MM.1S (cell line): ENCODE measurements at regions not wholly inside any gene's neighbourhood (a gene's known extent, or its start where the extent isn't known, plus 50 kb on each side); places are given as distances from the start of the nearest gene placed in this dataset.

Experiments
- DNase-seq: peaks from one replicate; pipeline ENCODE4 v3.0.0-alpha.2; 2015
- H2AFZ ChIP-seq: fragments of 300-600 bp; sonication (generic); 2 replicates; pipeline ENCODE4 v1.6.0; 2016; ENCODE audit warnings: antibody characterized with exemption, low read length
- H3F3A ChIP-seq: fragments of 300-600 bp; sonication (generic); 2 replicates; pipeline ENCODE4 v1.6.1; 2016; ENCODE audit warnings: mild to moderate bottlenecking, antibody characterized with exemption, low read length, moderate library complexity, mixed read lengths; ENCODE audit not compliant: insufficient read depth
- H3K27ac ChIP-seq: fragments of 300-600 bp; sonication (generic); 2 replicates; pipeline ENCODE4 v1.5.1; 2016; ENCODE audit warnings: mild to moderate bottlenecking, low read length
- H3K27me3 ChIP-seq: fragments of 300-600 bp; sonication (generic); replicated peaks from 2 replicates; pipeline ENCODE4 v1.6.0; 2016; ENCODE audit warnings: low read length; ENCODE audit not compliant: insufficient read depth
- H3K36me3 ChIP-seq: fragments of 300-600 bp; sonication (generic); replicated peaks from 2 replicates; pipeline ENCODE4 v1.6.1; 2016; ENCODE audit warnings: mild to moderate bottlenecking, low read length, mixed read lengths; ENCODE audit not compliant: insufficient read depth
- H3K4me1 ChIP-seq: fragments of 300-600 bp; sonication (generic); 2 replicates; pipeline ENCODE4 v1.6.1; 2016; ENCODE audit warnings: low read length, mixed read lengths
- H3K4me2 ChIP-seq: fragments of 300-600 bp; sonication (generic); 2 replicates; pipeline ENCODE4 v1.6.0; 2016; ENCODE audit warnings: low read depth, low read length
- H3K4me3 ChIP-seq: fragments of 300-600 bp; sonication (generic); 2 replicates; pipeline ENCODE4 v1.5.1; 2016; ENCODE audit warnings: low read length, mixed read lengths
- H3K79me2 ChIP-seq: fragments of 300-600 bp; sonication (generic); 2 replicates; pipeline ENCODE4 v1.6.1; 2016; ENCODE audit warnings: mixed run types, low read length, mixed read lengths
- H3K9ac ChIP-seq: fragments of 300-600 bp; sonication (generic); 2 replicates; pipeline ENCODE4 v1.6.1; 2016; ENCODE audit warnings: low read length, mixed read lengths
- H3K9me2 ChIP-seq: fragments of 300-600 bp; sonication (generic); replicated peaks from 2 replicates; pipeline ENCODE4 v1.6.1; 2016; ENCODE audit warnings: mild to moderate bottlenecking, low read length, mixed read lengths; ENCODE audit not compliant: insufficient read depth
- H3K9me3 ChIP-seq: fragments of 300-600 bp; sonication (generic); replicated peaks from 2 replicates; pipeline ENCODE4 v1.6.1; 2016; ENCODE audit warnings: mild to moderate bottlenecking, low read length, mixed read lengths; ENCODE audit not compliant: insufficient read depth
- H4K20me1 ChIP-seq: fragments of 300-600 bp; sonication (generic); 2 replicates; pipeline ENCODE4 v1.6.1; 2016; ENCODE audit warnings: mild to moderate bottlenecking, low read length, moderate library complexity, mixed read lengths; ENCODE audit not compliant: insufficient read depth
- EZH2 ChIP-seq: fragments of 300-600 bp; sonication (generic); optimal IDR thresholded peaks from 2 replicates; pipeline ENCODE3; 2017; ENCODE audit warnings: low read depth, mild to moderate bottlenecking, antibody characterized with exemption, low read length, mixed read lengths
- EZH2phosphoT487 ChIP-seq: fragments of 300-600 bp; sonication (generic); IDR thresholded peaks from 2 replicates; pipeline ENCODE4 v1.6.1; 2018; ENCODE audit warnings: antibody characterized with exemption, low read length
- TF ChIP-seq, protein P1 (sequence below): fragments of 300-600 bp; sonication (generic); IDR thresholded peaks from 2 replicates; pipeline ENCODE4 v1.5.1; 2016; ENCODE audit warnings: antibody characterized with exemption, low read length, mixed read lengths

DNA sequence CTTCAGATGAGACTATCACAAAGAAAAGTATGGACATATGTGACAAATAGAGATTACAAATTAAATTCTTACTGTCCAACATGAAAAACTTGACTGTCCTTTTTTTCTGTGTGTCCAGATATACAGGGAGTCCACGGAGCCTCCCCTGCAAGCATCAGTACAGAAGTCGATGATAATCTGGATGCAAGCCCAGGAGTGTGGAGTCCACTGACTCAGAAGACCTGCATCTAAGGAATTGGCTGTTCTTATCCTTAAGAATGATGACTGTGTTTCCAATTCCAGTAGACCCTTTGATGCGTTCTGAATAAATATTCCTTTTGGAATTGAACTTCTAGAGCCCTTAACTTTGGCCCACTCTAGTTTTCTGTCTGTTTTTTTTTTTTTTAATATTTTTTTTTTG lies 56.7 kb upstream of the TAF11L2 start:
- H3K9ac ChIP-seq, result no peak overlapping the region
- no peaks in the 10 kb centered on the region for H3K9me3 ChIP-seq
- TF ChIP-seq, protein P1, sequence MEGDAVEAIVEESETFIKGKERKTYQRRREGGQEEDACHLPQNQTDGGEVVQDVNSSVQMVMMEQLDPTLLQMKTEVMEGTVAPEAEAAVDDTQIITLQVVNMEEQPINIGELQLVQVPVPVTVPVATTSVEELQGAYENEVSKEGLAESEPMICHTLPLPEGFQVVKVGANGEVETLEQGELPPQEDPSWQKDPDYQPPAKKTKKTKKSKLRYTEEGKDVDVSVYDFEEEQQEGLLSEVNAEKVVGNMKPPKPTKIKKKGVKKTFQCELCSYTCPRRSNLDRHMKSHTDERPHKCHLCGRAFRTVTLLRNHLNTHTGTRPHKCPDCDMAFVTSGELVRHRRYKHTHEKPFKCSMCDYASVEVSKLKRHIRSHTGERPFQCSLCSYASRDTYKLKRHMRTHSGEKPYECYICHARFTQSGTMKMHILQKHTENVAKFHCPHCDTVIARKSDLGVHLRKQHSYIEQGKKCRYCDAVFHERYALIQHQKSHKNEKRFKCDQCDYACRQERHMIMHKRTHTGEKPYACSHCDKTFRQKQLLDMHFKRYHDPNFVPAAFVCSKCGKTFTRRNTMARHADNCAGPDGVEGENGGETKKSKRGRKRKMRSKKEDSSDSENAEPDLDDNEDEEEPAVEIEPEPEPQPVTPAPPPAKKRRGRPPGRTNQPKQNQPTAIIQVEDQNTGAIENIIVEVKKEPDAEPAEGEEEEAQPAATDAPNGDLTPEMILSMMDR, result no peak
- no peak for TF ChIP-seq EZH2phosphoT487
- TF ChIP-seq EZH2, result no peak
- no peaks in the 10 kb centered on the region for H3K27me3 ChIP-seq
- no peaks in the 10 kb centered on the region for H3K79me2 ChIP-seq
- no peak overlapping the region for H3K27ac ChIP-seq
- H3K4me1 ChIP-seq, result peaks cover 5% of the 10 kb centered on the region
- no peak overlapping the region for H2AFZ ChIP-seq
- H3K36me3 ChIP-seq, result no peaks in the 10 kb centered on the region
- no peaks in the 10 kb centered on the region for H3K9me2 ChIP-seq
- no peak overlapping the region for H3K4me3 ChIP-seq
- H4K20me1 ChIP-seq, result no peaks in the 10 kb centered on the region
- DNase-seq, result no peak
- H3F3A ChIP-seq, result no peaks in the 10 kb centered on the region
- no peak overlapping the region for H3K4me2 ChIP-seq

GRCh38 chr5:17443333-17444130 lies 54.5 kb upstream of the TAF11L2 start:
- Histone ChIP-seq H3K9ac (no peak overlapping the region), H3K4me1 (no peaks in the 10 kb centered on the region), H3K36me3 (no peaks in the 10 kb centered on the region), H3K27me3 (no peaks in the 10 kb centered on the region), H3K9me3 (no peaks in the 10 kb centered on the region), H3K4me3 (no peak overlapping the region), H4K20me1 (no peaks in the 10 kb centered on the region), H3F3A (no peaks in the 10 kb centered on the region), H3K4me2 (no peak overlapping the region), H3K27ac (no peak overlapping the region), H2AFZ (no peak overlapping the region), H3K9me2 (no peaks in the 10 kb centered on the region), H3K79me2 (no peaks in the 10 kb centered on the region)
- no peak for DNase-seq
- TF ChIP-seq EZH2phosphoT487 (no peak), EZH2 (no peak)
- TF ChIP-seq, protein P1, result no peak

DNA sequence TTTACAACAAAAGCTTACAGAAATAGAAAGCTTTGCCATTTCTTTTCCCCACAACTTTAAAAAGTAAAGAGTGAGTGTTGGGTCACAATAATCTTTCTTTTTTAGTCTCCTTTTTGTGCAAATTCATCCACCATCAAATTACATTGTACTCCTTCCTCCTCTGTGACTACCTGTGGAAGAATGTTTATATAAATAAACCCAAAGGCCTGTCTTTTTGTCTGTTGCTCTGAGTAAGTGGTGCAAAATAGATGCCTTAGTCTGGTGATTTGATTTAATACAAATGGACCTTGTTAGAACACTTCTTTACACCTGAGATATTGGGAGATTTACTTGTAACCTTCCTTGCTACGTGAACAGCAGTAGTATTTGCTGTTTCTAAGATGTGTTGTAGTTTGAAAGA lies 53.5 kb upstream of the TAF11L2 start:
- Histone ChIP-seq H3K79me2 (no peaks in the 10 kb centered on the region), H3K9me3 (no peaks in the 10 kb centered on the region), H3K36me3 (no peaks in the 10 kb centered on the region), H2AFZ (no peak overlapping the region), H3K27ac (no peak overlapping the region), H3K4me3 (no peak overlapping the region), H4K20me1 (no peaks in the 10 kb centered on the region), H3F3A (no peaks in the 10 kb centered on the region), H3K9me2 (no peaks in the 10 kb centered on the region), H3K4me2 (no peak overlapping the region), H3K9ac (no peak overlapping the region), H3K4me1 (no peaks in the 10 kb centered on the region), H3K27me3 (no peaks in the 10 kb centered on the region)
- TF ChIP-seq EZH2 (no peak), EZH2phosphoT487 (no peak)
- no peak for DNase-seq

DNA sequence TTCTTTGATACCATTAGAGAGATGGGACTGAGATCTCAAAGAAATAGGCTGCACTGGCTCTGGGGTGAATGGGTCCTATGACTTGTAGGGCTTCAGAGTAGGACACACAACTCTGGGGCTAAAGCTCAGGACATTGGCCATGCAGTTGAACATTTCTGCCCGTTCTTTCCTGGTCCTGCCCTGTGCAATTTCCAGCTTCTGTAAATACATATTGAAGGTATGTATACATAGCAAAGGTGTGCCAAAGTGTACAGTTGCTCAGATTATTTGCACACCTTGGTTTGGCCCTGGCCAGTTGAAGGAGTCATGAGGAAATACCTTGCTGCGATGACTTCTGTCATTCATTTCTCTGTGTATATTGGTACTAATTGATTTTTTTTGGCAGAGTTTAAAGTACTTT lies 52.8 kb upstream of the TAF11L2 start:
- no peaks in the 10 kb centered on the region for H3K9me3 ChIP-seq
- no peaks in the 10 kb centered on the region for H3K9me2 ChIP-seq
- H2AFZ ChIP-seq, result no peak overlapping the region
- no peak for DNase-seq
- H3K79me2 ChIP-seq, result no peaks in the 10 kb centered on the region
- H3F3A ChIP-seq, result no peaks in the 10 kb centered on the region
- H3K4me2 ChIP-seq, result no peak overlapping the region
- H3K27ac ChIP-seq, result no peak overlapping the region
- H4K20me1 ChIP-seq, result no peaks in the 10 kb centered on the region
- no peaks in the 10 kb centered on the region for H3K36me3 ChIP-seq
- H3K4me3 ChIP-seq, result no peak overlapping the region
- H3K4me1 ChIP-seq, result no peaks in the 10 kb centered on the region
- H3K27me3 ChIP-seq, result no peaks in the 10 kb centered on the region
- TF ChIP-seq EZH2 (no peak), EZH2phosphoT487 (no peak)
- TF ChIP-seq, protein P1, result no peak
- H3K9ac ChIP-seq, result no peak overlapping the region
